ENCODE measurements at regions not wholly inside any gene's neighbourhood (a gene's known extent, or its start where the extent isn't known, plus 50 kb on each side); places are given as distances from the start of the nearest gene placed in this dataset.
A peak's percentile ranks its signal among the peaks of the same experiment; 100 is the strongest.

GRCh38 chr2:240364961-240365775, 70.3 kb upstream of the GPC1 start:
- peak in 3 of 5 donors; percentile 11 to 57 (median 17) for DNase-seq
- intact Hi-C loops (cut with DNase I) = loop anchor here in 1 of 10 donors (10.0 kb wide), 1 partner anchor 130 kb away; no protein-coding TSS in a partner anchor
- WGBS, 4 donors = 89 to 91% (median 90%) methylated on average over 19 to 30 of the region's 30 CpGs
- H3K27me3 ChIP-seq = no peaks in the 10 kb centered on the region
- no peak overlapping the region for H3K27ac ChIP-seq
- no peak overlapping the region for H3K4me3 ChIP-seq
- H3K9me3 ChIP-seq = peaks cover 0 to 15% (median 11%) of the 10 kb centered on the region in 12 donors
- no peaks in the 10 kb centered on the region for H3K36me3 ChIP-seq
- no peak for ATAC-seq
- H3K4me1 ChIP-seq = peaks cover 0 to 44% (median 14%) of the 10 kb centered on the region in 12 donors
- TF ChIP-seq CTCF (IDR thresholded peaks at IDR 0.05) (no peak), POLR2A (IDR thresholded peaks at IDR 0.05) (no peak)

GRCh38 chr2:240365971-240366471, 69.4 kb upstream of the GPC1 start:
- 47 to 82% (median 55%) methylated on average over 3 to 9 of the region's 9 CpGs for WGBS, 4 donors
- Histone ChIP-seq H3K9me3 (peaks cover 0 to 7% (median 4%) of the 10 kb centered on the region in 12 donors), H3K27me3 (no peaks in the 10 kb centered on the region), H3K4me3 (no peak overlapping the region), H3K36me3 (no peaks in the 10 kb centered on the region), H3K4me1 (peaks cover 0 to 53% (median 20%) of the 10 kb centered on the region in 12 donors), H3K27ac (no peak overlapping the region)
- no peak for TF ChIP-seq CTCF (IDR thresholded peaks at IDR 0.05)
- TF ChIP-seq POLR2A (IDR thresholded peaks at IDR 0.05) = no peak
- DNase-seq = peak in 3 of 5 donors; percentile 16 to 46 (median 25)
- ATAC-seq = no peak
- intact Hi-C loops (cut with DNase I) = loop anchor here in 1 of 10 donors (10.0 kb wide), 1 partner anchor 131 kb away; no protein-coding TSS in a partner anchor

GRCh38 chr2:240366901-240367300, 68.6 kb upstream of the GPC1 start:
- Histone ChIP-seq H3K36me3 (no peaks in the 10 kb centered on the region), H3K4me1 (peaks cover 0 to 57% (median 20%) of the 10 kb centered on the region in 12 donors), H3K27ac (no peak overlapping the region), H3K4me3 (no peak overlapping the region), H3K27me3 (no peaks in the 10 kb centered on the region), H3K9me3 (no peaks in the 10 kb centered on the region)
- DNase-seq (peak in 2 of 5 donors; percentile 9 to 15), ATAC-seq (no peak)
- WGBS, 4 donors = 88 to 95% (median 90%) methylated on average over 19 of the region's 19 CpGs
- intact Hi-C loops (cut with DNase I) = loop anchor here in 1 of 10 donors (10.0 kb wide), 1 partner anchor 132 kb away; no protein-coding TSS in a partner anchor
- no peak for TF ChIP-seq CTCF (IDR thresholded peaks at IDR 0.05)

GRCh38 chr2:240367721-240368120, 67.7 kb upstream of the GPC1 start:
- H3K4me3 ChIP-seq = no peak overlapping the region
- WGBS, 4 donors = 81 to 94% (median 88%) methylated on average over 5 to 15 of the region's 15 CpGs
- peaks cover 0 to 60% (median 20%) of the 10 kb centered on the region in 12 donors for H3K4me1 ChIP-seq
- intact Hi-C loops (cut with DNase I) = loop anchor here in 2 of 10 donors (2.0 to 10.0 kb wide), 2 partner anchors 131 to 133 kb away; no protein-coding TSS in a partner anchor
- no peak for ATAC-seq
- TF ChIP-seq CTCF (IDR thresholded peaks at IDR 0.05) (no peak), POLR2A (IDR thresholded peaks at IDR 0.05) (no peak)
- no peaks in the 10 kb centered on the region for H3K27me3 ChIP-seq
- H3K9me3 ChIP-seq = no peaks in the 10 kb centered on the region
- peak in 3 of 5 donors; percentile 20 to 52 (median 21) for DNase-seq
- peak overlapping the region in 4 of 12 donors; percentile 90 to 94 (median 93) for H3K27ac ChIP-seq
- H3K36me3 ChIP-seq = no peaks in the 10 kb centered on the region

All from heart left ventricle (tissue), 16 donors.